Fibroblast of lung (primary cell): ENCODE measurements at regions not wholly inside any gene's neighbourhood (a gene's known extent, or its start where the extent isn't known, plus 50 kb on each side); places are given as distances from the start of the nearest gene placed in this dataset.
"Not testable (repeated sequence)": the region's sequence is repeated elsewhere in the genome, so short reads cannot be mapped to it uniquely, and the experiment has no call there.

Source experiments
- DNase-seq, 2 donors: peaks; one replicate each; pipeline versions ENCODE4 v3.0.0 to v3.0.0-alpha.2; 2010; ENCODE audit warnings: low read depth in 2 of 2
- H2AFZ ChIP-seq: 2 replicates; pipeline ENCODE4 v1.5.1; 2012; ENCODE audit warnings: low read length, control low read depth, inconsistent platforms
- H3K27ac ChIP-seq: 2 replicates; pipeline ENCODE4 v1.5.1; 2011; ENCODE audit warnings: low read length, control low read depth; ENCODE audit not compliant: insufficient read depth
- H3K27me3 ChIP-seq: 2 replicates; pipeline ENCODE4 v1.5.1; 2011; ENCODE audit warnings: mild to moderate bottlenecking, low read length; ENCODE audit not compliant: control insufficient read depth, insufficient read depth
- H3K36me3 ChIP-seq: 2 replicates; pipeline ENCODE4 v1.5.1; 2011; ENCODE audit warnings: low read length; ENCODE audit not compliant: control insufficient read depth, insufficient read depth
- H3K4me1 ChIP-seq: 2 replicates; pipeline ENCODE4 v1.5.1; 2011; ENCODE audit warnings: low read length; ENCODE audit not compliant: control insufficient read depth, insufficient read depth; ENCODE audit errors: extremely low read depth
- H3K4me2 ChIP-seq: 2 replicates; pipeline ENCODE4 v1.5.1; 2011; ENCODE audit warnings: low read length, control low read depth; ENCODE audit not compliant: insufficient read depth; ENCODE audit errors: extremely low read depth
- H3K4me3 ChIP-seq, 4 experiments: fragments of 200-600 bp in 1 of 4; sonication (generic) in 1 of 4; replicated peaks in 1 of 4; 2 replicates each; pipeline ENCODE4 v1.5.1; 2011 to 2016; ENCODE audit warnings: low read length in 4 of 4, low read depth in 3 of 4, mild to moderate bottlenecking in 3 of 4, control low read depth in 2 of 4, inconsistent platforms in 1 of 4, mixed read lengths in 1 of 4; ENCODE audit not compliant: insufficient read depth in 1 of 4; ENCODE audit errors: control extremely low read depth in 1 of 4
- H3K79me2 ChIP-seq: 2 replicates; pipeline ENCODE4 v1.5.1; 2012; ENCODE audit warnings: mild to moderate bottlenecking, low read length, inconsistent platforms; ENCODE audit not compliant: control insufficient read depth, insufficient read depth
- H3K9ac ChIP-seq: 2 replicates; pipeline ENCODE4 v1.5.1; 2011; ENCODE audit warnings: mild to moderate bottlenecking, low read length, control low read depth; ENCODE audit not compliant: insufficient read depth
- H3K9me3 ChIP-seq: 2 replicates; pipeline ENCODE4 v1.5.1; 2012; ENCODE audit warnings: low read depth, low read length; ENCODE audit not compliant: control insufficient read depth, insufficient read depth
- H4K20me1 ChIP-seq: 2 replicates; pipeline ENCODE4 v1.5.1; 2011; ENCODE audit warnings: low read length; ENCODE audit not compliant: control insufficient read depth, insufficient read depth; ENCODE audit errors: extremely low read depth
- EZH2 ChIP-seq: IDR thresholded peaks from 2 replicates; pipeline ENCODE4 v1.5.1; 2012; ENCODE audit warnings: low read length, control low read depth, mild to moderate bottlenecking; ENCODE audit errors: missing control alignments
- TF ChIP-seq, protein P1 (sequence below), 2 donors: IDR thresholded peaks in 1 of 2; conservative IDR thresholded peaks in 1 of 2; 1 replicate in 1 of 2; 2 replicates in 1 of 2; pipeline ENCODE4 v1.5.1; 2011 to 2012; ENCODE audit warnings: low read length in 2 of 2, control low read depth in 1 of 2, inconsistent platforms in 1 of 2, low read depth in 1 of 2, mild to moderate bottlenecking in 1 of 2

DNA sequence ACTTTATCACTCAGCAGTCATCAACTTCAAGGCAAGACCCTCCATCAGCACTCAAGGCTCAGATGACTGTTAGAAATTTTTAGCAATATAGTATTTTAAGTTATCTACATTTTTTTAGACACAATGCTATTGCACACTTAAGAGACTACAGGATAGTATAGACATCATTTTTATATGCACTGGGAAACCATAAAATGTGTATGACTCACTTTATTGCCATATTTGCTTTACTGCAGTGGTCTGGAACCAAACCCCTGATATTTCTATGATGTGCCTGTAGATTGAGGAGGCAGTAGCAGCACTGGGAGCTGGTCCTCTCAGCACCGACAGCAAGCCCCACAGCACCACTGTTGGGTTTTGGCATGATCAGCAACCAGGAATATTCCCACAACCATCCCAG is 264.8 kb upstream of the HNRNPA3 start:
- Histone ChIP-seq H3K9ac (no peak overlapping the region), H3K4me2 (no peak overlapping the region), H2AFZ (no peak overlapping the region), H3K9me3 (no peaks in the 10 kb centered on the region), H3K36me3 (no peaks in the 10 kb centered on the region), H3K27ac (no peak overlapping the region), H4K20me1 (no peaks in the 10 kb centered on the region), H3K4me3 (no peak overlapping the region), H3K79me2 (no peaks in the 10 kb centered on the region), H3K27me3 (no peaks in the 10 kb centered on the region), H3K4me1 (no peaks in the 10 kb centered on the region)
- TF ChIP-seq, protein P1, sequence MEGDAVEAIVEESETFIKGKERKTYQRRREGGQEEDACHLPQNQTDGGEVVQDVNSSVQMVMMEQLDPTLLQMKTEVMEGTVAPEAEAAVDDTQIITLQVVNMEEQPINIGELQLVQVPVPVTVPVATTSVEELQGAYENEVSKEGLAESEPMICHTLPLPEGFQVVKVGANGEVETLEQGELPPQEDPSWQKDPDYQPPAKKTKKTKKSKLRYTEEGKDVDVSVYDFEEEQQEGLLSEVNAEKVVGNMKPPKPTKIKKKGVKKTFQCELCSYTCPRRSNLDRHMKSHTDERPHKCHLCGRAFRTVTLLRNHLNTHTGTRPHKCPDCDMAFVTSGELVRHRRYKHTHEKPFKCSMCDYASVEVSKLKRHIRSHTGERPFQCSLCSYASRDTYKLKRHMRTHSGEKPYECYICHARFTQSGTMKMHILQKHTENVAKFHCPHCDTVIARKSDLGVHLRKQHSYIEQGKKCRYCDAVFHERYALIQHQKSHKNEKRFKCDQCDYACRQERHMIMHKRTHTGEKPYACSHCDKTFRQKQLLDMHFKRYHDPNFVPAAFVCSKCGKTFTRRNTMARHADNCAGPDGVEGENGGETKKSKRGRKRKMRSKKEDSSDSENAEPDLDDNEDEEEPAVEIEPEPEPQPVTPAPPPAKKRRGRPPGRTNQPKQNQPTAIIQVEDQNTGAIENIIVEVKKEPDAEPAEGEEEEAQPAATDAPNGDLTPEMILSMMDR (conservative IDR thresholded peaks at IDR 0.05 in 1 of 2, IDR thresholded peaks at IDR 0.05 in 1 of 2; ENCODE audit: low read depth in 1 of 2, low read length in 2 of 2), result no peak
- TF ChIP-seq EZH2, result no peak
- DNase-seq, result no peak

DNA sequence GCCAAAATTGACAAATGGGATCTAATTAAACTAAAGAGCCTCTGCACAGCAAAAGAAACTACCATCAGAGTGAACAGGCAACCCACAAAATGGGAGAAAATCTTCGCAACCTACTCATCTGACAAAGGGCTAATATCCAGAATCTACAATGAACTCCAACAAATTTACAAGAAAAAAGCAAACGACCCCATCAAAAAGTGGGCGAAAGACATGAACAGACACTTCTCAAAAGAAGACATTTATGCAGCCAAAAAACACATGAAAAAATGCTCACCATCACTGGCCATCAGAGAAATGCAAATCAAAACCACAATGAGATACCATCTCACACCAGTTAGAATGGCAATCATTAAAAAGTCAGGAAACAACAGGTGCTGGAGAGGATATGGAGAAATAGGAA is 261.4 kb upstream of the HNRNPA3 start:
- not testable (repeated sequence) for H2AFZ ChIP-seq, H3K4me1 ChIP-seq

DNA sequence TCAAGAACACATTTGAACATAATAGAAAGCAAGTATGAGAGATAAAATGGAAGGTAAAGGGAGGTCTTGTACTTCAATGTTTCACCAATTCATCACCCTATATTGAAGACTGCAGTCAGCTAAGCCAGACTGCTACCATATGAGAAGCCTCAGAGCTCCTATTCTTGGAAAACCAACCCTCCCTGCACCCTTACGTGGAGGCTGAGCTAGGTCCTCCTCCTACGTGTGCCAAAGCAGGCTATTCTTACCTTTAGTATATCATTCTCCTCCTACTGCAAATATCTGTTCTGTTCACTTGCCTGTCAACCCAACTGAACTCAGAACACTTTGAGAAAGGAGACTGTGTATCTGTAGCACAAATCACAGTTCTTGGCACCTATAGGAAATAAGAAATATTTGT is 255.8 kb upstream of the HNRNPA3 start:
- Histone ChIP-seq H3K9ac (no peak overlapping the region), H3K4me3 (no peak overlapping the region), H2AFZ (no peak overlapping the region), H3K4me1 (no peaks in the 10 kb centered on the region), H3K9me3 (no peaks in the 10 kb centered on the region), H3K27me3 (no peaks in the 10 kb centered on the region), H4K20me1 (no peaks in the 10 kb centered on the region), H3K79me2 (no peaks in the 10 kb centered on the region), H3K27ac (no peak overlapping the region), H3K4me2 (no peak overlapping the region), H3K36me3 (no peaks in the 10 kb centered on the region)
- no peak for DNase-seq
- TF ChIP-seq EZH2, result no peak
- TF ChIP-seq, protein P1 (conservative IDR thresholded peaks at IDR 0.05 in 1 of 2, IDR thresholded peaks at IDR 0.05 in 1 of 2; ENCODE audit: low read depth in 1 of 2, low read length in 2 of 2), result no peak

More for the DNA sequence above, 261.4 kb upstream of the HNRNPA3 start:
- H3K27me3 ChIP-seq, H3K4me2 ChIP-seq, H3K9ac ChIP-seq, H3K9me3 ChIP-seq, H4K20me1 ChIP-seq, H3K36me3 ChIP-seq, H3K79me2 ChIP-seq, H3K4me3 ChIP-seq, H3K27ac ChIP-seq, DNase-seq: not testable (repeated sequence)

DNA sequence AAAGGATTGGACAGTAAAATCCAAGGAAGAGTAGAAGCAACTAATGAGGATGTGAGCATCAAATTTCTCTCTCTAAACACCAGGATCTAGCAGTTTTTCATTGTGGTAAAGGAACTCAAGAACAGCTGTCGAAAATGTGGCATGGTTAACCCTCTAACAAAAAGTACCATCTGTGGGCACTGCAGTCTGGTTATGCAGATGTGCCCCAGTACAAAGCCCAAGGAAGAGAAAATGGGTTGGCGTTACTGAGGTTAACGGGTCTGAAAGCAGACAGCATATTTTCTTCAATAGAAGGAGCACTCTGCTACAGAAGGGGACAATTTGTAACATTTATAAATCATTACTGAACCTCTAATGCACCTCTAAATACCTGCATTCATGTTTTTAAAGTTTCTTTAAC is 253.0 kb upstream of the HNRNPA3 start:
- Histone ChIP-seq H3K9me3 (no peaks in the 10 kb centered on the region), H3K36me3 (no peaks in the 10 kb centered on the region), H3K27ac (no peak overlapping the region), H3K9ac (no peak overlapping the region), H3K4me2 (no peak overlapping the region), H3K27me3 (no peaks in the 10 kb centered on the region), H3K79me2 (no peaks in the 10 kb centered on the region), H3K4me1 (no peaks in the 10 kb centered on the region), H4K20me1 (no peaks in the 10 kb centered on the region), H2AFZ (no peak overlapping the region), H3K4me3 (no peak overlapping the region)
- no peak for DNase-seq
- no peak for TF ChIP-seq EZH2
- TF ChIP-seq, protein P1 (conservative IDR thresholded peaks at IDR 0.05 in 1 of 2, IDR thresholded peaks at IDR 0.05 in 1 of 2; ENCODE audit: low read depth in 1 of 2, low read length in 2 of 2), result no peak
